RWPE1 (cell line): ENCODE measurements at regions not wholly inside any gene's neighbourhood (a gene's known extent, or its start where the extent isn't known, plus 50 kb on each side); places are given as distances from the start of the nearest gene placed in this dataset.
A peak's percentile ranks its signal among the peaks of the same experiment; 100 is the strongest.

Experiments used
- CTCF ChIA-PET: fragments of 350-600 bp; sonication (Branson Sonifier 250); formaldehyde crosslinking; extraction: SDS; loops from one replicate; lab custom pipeline; 2021; lab: Yijun Ruan, JAX
- POLR2A ChIA-PET: fragments of 400-600 bp; formaldehyde crosslinking; extraction: SDS; loops from one replicate; lab custom pipeline; 2020; ENCODE audit warnings: antibody characterized with exemption; ENCODE audit not compliant: low non-redundant PET; lab: Yijun Ruan, JAX
- DNase-seq: peaks from one replicate; pipeline ENCODE4 v3.0.0; 2012; ENCODE audit warnings: low spot score
- H3K27ac ChIP-seq: fragments of 450-650 bp; 2 replicates; pipeline ENCODE4 v1.5.1; 2017
- TF ChIP-seq, protein P1 (sequence below): fragments of 450-650 bp; conservative IDR thresholded peaks from 2 replicates; pipeline ENCODE4 v1.5.1; 2017; ENCODE audit warnings: low read depth, mild to moderate bottlenecking

GRCh38 chr7:47657126-47657525 lies 75.2 kb upstream of the TNS3 start:
- TF ChIP-seq, protein P1, sequence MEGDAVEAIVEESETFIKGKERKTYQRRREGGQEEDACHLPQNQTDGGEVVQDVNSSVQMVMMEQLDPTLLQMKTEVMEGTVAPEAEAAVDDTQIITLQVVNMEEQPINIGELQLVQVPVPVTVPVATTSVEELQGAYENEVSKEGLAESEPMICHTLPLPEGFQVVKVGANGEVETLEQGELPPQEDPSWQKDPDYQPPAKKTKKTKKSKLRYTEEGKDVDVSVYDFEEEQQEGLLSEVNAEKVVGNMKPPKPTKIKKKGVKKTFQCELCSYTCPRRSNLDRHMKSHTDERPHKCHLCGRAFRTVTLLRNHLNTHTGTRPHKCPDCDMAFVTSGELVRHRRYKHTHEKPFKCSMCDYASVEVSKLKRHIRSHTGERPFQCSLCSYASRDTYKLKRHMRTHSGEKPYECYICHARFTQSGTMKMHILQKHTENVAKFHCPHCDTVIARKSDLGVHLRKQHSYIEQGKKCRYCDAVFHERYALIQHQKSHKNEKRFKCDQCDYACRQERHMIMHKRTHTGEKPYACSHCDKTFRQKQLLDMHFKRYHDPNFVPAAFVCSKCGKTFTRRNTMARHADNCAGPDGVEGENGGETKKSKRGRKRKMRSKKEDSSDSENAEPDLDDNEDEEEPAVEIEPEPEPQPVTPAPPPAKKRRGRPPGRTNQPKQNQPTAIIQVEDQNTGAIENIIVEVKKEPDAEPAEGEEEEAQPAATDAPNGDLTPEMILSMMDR: no peak
- no peak for DNase-seq
- ChIA-PET POLR2A (no interaction called here), CTCF (interaction anchor here (0.6 kb wide), 1 partner anchor 155 kb away, joined by 3 read pairs; no protein-coding TSS in a partner anchor)
- no peak overlapping the region for H3K27ac ChIP-seq

DNA sequence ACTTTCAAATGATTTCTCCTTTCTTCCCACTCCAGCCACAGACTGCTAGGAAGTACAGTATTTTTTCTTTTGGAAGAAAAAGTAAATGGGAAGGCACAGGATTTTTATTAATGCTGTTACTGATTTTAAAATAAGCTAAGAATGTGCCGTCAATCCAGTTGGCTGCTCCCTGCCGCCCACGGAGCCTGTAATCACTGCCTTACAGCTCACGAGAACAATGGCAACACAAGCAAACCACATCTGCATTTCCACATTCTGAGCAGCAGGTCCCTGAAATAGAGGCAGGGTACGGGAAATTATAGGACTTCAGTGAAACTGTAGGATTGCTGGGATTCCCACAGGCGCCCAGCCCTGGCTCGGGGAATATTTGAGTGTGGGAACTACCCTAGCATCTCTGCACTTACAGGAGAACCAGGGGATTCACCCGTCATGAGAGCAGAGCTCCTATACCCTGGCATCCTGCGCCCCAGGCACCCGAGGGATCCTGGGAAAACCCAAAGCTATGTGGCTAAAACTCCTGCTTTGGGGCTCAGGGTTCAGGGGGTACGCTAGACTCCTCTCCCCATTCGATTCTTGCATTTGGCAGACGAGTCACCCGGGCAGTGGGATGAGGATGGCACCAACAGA lies 72.9 kb upstream of the TNS3 start:
- ChIA-PET CTCF (interaction anchor here (0.6 to 1.2 kb wide), 2 partner anchors 24 to 45 kb away, joined by 3 to 4 read pairs; no protein-coding TSS in a partner anchor), POLR2A (no interaction called here)
- no peak for DNase-seq
- TF ChIP-seq, protein P1: no peak
- H3K27ac ChIP-seq: no peak overlapping the region

DNA sequence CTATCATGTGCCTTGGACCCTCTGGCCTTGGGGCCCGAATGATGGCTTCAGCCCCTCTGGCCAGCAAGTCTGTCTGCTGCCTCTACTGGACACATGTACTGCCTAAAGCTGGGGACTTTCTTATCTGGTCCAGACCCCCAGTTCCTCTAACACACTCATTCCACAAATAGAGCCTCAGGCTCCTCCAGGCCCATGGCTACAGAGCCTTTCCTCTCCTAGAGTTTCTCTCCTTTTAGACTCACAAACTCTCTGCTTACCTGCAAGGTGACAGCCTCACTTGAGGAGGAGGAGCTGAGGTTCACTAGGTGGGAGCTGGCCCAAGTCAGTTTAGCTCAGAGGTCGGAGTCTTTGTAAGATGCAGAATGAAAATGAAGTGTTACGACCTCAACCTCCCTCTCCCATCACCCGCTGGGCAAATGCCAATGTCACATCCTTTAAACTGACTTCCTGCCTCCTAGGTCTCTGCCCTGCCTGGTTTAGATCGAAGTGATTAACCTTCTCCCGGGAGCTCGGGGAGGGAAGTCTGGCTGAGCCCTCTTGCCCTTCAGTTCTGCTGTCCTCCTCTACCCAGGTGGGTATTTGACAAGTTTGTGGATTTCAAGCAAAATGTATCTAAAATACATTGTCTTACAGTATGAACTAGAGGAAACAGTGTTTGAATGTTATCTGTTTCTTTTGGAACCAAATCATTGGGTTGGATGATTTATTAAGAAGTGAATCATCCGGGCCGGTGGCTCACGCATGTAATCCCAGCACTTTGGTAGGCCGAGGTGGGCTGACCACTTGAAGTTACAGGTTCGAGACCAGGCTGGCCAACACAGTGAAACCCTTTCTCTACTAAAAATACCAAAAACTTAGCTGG lies 71.9 kb upstream of the TNS3 start:
- POLR2A ChIA-PET: no interaction called here
- TF ChIP-seq, protein P1: no peak
- DNase-seq: no peak
- H3K27ac ChIP-seq: no peak overlapping the region
- CTCF ChIA-PET: no interaction called here

GRCh38 chr7:47652591-47652990 lies 70.7 kb upstream of the TNS3 start:
- POLR2A ChIA-PET: no interaction called here
- CTCF ChIA-PET: no interaction called here
- DNase-seq: no peak
- H3K27ac ChIP-seq: no peak overlapping the region
- TF ChIP-seq, protein P1: no peak

GRCh38 chr7:47651355-47652317 lies 69.7 kb upstream of the TNS3 start:
- ChIA-PET CTCF (no interaction called here), POLR2A (no interaction called here)
- TF ChIP-seq, protein P1: no peak
- DNase-seq: peak; percentile 42
- peak overlapping the region; percentile 63 for H3K27ac ChIP-seq

GRCh38 chr7:47649919-47650318 lies 68.0 kb upstream of the TNS3 start:
- CTCF ChIA-PET: no interaction called here
- POLR2A ChIA-PET: no interaction called here
- H3K27ac ChIP-seq: no peak overlapping the region
- no peak for DNase-seq
- TF ChIP-seq, protein P1: no peak
